ENCODE measurements at regions not wholly inside any gene's neighbourhood (a gene's known extent, or its start where the extent isn't known, plus 50 kb on each side); places are given as distances from the start of the nearest gene placed in this dataset.
A peak's percentile ranks its signal among the peaks of the same experiment; 100 is the strongest.

DNA sequence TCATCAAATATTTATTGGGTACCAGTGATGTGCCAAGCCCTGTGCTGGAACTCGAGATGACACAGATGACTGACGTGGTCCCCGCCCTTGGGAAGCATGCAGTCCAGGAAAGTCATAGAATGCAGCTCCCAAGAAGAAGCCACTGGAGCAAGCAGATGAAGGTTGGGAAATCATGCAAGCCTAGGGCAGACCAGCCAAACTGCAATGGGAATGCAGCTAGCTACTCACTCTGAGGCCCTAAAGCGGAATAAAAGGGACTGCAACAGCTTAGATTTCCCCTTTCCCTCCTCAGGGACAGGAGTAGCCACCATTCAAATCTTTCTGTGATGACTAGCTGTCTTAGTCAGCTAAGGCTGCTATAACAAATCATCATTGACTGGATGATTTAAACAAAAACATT is 152.2 kb downstream of the MAFB start:
- DNase-seq: no peak

DNA sequence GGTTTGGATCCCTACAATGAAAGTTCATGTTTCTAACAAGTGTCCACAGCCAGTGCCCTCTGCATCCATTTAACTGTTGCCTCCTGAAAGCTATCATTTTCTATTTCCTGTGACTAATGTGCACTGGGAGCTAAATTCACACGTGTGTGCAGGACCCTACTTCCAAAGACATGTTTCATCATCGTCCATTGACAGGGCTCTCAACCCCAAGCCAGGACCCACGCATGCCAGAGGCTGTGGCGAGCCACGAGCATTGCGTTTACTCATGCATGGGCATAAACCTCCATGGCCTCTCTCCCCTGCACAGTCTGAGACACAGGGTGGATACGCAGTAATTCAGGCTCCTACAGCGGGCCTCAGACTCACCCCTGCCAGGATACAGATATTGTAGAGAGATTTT is 153.2 kb downstream of the MAFB start:
- peak; percentile 14 for DNase-seq

DNA sequence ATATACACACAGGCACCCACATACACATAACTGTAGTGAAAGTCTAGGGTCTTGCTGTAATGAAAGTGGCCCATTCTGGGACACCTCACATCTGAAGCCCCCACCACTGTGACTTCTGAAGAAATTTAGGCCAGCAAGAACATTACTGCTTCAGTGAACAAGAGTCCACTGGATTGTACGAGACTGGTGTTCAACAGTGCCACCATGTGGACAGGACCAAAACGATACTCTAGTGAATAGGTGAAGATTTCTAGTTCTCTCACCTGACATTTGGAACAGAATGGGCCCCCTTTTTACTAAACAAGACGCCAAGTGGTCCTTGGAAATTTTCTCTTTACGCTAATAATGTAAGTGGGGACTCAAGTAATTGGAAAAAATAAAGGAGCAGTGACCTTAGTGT is 156.9 kb downstream of the MAFB start:
- no peak for DNase-seq

DNA sequence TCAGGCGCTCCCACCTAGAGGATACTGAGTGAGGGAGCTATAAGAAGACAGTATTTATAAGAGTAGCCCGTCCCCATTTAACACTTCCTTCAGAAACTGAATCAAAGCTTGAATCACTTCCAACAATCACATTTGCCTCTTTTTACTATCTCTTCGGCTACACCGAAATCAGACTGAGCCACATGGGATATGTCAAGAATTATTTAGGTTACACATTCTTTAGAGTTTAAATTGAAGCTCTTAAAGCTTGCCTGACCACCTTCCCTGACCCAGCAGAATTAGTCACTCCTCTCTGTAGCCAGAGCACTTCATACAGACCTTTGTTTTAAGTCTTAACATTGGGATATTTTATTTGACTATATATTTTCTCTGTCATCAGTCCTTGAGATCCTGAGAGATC is 163.7 kb downstream of the MAFB start:
- no peak for DNase-seq

DNA sequence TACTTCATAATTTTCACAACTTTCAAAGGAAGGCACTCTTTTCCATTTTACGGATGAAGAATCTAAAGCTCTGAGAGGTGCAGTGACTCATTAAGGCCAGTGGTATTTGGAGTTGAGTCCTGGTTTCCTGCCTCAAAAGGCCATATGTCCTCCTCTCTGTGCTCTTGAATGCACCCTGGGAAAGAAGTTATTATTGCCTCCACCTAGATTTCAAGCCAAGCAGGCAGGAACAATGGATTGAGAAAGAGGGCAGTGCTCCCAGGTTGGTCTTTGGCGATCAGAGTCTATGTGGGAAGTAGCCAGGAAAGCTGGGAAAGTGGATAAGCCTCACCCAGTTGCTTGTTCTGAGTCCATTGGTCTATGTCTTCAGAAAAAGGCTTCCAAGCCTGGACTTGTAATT is 165.0 kb downstream of the MAFB start:
- DNase-seq: no peak

DNA sequence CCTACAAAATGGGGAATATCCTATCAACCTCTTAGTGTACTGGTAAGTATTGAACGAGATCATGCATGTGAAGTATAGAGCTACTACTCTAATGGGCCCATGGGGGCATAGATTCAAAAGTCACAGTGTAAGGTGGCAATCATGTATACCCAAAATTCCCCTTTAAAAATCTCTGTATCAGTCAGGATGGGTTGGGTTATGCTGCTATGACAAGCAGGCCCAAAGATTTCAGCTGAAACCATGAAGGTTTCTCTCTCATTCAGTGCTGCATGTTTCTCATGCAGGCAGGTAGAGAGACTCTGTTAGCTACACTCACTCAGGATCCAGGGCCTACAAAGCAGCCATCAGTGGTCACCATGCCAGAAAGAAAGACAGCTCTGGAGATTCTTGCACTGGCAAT is 166.6 kb downstream of the MAFB start:
- no peak for DNase-seq

DNA sequence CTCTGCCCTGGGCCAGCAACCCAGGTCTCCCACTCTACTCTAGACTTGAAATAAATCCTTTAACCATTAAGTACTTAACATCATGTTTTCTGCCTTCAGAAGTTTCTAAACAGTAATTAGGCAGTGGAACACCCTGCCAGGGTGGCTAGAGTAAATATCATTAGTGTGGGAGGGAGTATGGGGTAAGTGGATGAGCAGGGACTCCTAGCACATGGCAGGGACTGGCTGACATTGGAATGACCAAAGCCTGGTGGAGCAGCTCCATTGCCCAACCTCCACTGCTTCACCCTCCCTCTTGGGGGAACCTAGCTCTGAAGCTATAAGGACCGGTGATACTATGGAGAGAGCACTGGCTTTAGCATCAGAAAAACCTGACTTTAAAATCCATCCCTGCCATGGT is 167.1 kb downstream of the MAFB start:
- DNase-seq: no peak

DNA sequence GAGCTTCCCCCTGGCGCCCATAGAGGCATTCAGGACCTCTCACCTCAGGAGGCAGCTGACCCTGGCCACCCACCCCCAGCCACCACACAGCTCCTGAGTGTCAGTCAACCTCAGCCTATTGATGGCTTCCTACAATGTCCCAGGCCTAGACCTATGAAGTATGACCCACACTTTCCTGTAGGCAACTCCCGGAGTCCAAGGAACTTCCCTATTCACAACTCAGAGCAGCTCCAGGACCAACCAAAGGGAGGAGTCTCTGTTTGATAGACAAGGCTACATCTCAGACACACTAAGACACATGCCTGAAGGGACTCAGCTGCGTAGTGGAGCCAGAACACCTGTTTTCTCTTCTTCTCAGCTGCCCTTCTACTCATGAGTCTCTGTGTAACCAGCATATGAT is 169.1 kb downstream of the MAFB start:
- no peak for DNase-seq

DNA sequence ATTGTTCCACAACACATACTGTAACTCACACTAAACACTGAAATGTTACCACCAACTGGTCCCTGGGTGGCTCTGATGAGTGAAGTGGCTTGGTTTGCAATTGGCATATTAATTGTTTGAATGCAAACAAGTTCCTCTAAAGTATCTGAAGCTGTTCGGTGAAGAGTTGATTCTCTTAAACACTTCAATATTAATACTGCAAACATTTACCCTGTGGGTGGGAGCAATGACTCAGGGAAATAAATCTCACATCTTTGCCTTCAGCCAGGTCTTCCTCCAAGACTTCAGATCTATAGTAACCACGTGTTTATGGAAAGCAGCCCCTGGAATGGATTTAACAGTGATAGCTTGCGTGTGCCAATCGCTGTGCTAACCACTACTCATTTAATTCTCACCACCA is 176.0 kb downstream of the MAFB start:
- DNase-seq: no peak

DNA sequence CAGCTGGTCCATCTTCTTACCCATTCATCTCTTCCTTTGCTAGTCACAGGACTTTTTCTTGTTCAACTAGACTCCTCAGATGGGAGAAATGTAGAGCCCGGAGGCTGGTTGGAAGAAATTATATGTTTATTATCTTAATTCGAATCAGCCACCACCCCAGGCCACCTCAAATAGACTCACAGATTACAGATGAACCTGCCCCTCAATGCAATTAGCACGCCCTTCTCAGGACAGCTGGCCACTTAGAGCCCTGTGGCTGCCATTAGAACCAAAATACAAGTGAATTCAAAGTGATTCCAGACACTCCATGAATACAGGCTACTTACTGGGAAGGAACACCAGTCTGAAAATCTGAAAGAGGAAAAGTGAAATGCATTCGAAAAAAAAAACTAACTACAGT is 176.4 kb downstream of the MAFB start:
- no peak for DNase-seq

DNA sequence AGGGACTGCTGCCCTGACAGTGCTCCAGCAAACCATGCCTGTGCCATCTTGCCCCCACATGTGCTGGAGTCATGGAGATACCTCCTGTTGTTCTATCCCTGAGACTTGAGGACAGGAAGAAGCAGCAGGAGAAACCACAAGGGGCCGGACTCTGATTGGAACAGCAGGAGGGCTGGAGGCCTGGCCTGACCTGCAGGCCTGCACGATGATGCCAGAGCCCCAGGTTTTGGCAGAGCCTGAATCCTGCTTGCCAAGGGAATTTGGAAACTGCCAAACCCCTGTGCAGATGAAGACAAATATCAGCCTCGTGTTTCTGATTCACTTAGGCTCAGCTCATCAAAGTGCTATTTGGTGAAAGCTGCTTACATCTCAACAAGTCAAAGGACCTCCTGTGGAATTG is 177.6 kb downstream of the MAFB start:
- no peak for DNase-seq

DNA sequence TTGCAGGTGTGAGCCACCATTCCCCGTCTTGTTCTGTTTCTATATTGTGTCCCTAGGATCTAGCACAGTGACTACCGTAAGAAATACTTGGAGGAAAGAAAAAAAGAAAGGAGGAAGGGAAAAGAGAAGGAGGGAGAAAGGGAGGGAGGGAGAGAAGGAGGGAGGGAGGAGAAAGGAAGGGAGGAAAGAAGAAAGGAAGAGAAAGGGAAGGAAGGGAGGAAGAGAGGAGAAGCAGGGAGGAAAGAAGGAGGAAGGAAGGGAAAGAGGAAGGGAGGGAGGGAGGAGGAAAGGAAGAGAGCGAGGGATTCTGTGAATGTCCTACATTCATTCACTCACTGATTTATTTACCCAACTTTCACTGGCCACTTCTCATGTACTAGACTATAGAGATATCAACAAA is 178.4 kb downstream of the MAFB start:
- no peak for DNase-seq

DNA sequence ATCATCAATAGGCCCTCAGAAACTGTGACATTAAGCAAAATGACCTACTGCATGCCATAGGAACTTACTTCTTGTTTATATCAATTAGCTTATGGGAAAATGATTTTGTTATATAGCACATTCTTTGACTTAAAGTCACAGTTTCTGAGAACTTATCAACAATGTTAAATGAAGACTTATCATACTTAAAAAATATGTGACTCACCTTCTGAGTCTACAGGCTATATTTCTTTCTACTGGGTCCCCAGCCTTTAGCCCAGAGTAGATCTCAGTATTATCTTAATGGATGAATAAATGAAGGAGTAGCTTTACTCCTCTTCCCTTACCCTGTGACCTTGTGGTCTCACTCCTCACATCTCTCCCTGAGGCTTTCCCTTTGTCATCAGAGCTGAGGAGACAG is 180.2 kb downstream of the MAFB start:
- no peak for DNase-seq

DNA sequence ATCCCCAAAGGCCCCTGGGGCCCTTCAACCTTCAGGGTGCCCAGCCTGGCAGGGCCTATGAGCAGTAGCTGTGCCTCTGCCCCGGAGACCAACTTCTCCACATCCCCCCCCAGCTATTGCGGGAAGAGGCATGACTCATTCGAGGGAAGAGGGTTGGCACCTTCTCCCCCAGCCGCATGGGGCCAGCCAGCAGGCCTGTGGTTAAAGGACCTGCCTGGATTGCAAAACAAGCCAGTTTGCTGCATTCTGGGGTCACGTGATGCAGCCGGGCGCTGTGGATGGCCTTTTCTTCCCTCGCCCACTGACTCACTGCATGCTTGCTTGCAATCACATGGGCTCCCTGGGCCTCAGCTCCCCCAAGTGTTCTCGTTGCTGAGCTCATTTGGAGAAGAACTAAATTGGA is 182.5 kb downstream of the MAFB start:
- DNase-seq: peak; percentile 91

DNA sequence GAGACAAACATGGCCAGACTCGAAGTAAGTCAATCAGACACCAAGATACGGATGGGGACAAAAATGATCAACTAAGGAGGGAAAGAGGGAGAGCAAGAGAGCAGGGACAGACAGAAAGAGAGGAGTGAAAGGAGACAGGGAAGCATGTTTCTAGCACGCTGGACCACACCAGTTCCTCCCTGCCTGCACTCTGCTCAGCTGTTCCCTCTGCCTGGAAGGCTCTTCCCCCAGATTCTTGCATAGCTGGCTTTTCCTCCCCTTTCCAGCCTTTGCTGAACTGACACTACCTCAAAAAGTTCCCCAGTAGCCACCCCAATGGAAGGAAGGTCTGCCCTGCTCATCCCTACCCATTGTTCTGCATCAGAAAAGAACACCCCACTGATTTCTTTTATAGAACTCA is 185.9 kb downstream of the MAFB start:
- DNase-seq: no peak

DNA sequence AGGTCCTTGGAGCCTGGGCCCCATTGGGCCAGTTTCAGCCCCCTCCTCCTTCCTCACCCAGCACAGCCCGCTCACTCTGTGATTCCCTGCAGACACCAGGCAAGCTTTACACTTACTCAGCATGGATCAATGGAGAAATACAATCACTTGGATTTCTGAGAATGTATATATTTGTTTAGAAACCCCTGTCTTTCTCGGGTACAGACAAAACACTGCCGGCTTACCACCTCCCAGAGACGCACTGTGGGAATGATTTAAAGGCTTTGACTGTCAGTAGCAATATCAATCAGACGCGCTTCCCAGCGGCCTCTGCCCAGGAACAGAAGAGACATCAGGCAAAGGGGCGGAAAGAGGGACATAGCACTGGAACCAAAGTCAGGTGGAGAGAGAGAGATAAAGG is 186.5 kb downstream of the MAFB start:
- no peak for DNase-seq

DNA sequence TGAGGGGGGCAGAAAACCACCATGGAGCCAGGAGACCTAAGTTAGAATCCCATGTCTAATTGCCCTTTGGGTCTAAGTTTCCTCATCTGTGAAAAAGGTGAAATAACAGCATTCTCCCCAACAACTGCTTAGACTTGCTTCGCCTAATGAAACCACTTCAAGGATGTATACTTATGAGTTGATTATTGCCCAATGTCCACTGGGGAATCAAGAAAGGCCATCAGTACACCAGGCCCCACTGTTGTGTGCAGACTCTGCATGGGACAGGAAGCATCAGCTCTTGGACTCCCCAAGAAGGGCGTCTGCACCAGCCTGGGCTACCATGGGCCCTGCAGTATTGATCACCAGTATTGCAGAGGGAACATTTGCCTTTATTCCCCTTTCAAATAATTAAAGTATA is 189.6 kb downstream of the MAFB start:
- no peak for DNase-seq

DNA sequence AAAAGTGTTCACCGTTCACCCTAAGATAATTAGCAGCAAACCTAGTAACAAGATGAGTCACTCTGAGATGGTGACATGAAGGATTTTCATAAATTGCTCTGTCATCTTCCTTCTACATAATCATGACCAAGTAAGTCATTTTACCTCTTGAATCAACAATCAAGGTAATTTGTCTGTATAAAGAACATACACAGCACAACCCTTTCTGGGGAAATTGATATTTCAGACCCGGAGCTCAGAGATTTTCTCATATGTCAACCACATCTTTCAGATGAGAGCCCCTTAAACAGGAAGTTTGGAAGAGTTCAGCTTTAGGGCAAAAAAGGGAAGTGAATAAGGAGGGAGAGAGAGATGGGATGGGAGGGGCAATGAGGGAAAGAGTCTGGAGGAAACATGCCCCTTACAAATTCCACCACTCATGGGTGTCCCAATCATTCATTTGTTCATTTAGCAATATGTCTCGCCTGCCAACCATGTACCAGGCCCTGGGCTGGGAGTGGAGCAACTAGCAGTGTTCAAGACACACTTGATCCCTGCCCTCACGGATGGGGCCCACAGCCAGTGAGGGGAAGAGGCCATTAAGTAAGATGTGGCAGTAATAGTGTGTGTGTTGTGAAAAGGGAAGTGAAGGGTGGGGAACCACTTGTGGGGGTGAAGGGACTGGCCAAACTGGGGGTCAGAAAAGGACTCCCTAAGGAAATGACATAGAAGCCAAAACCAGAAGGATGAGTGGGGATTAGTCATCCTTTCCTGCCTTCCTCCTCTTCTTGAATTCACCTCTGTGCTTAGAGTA is 190.9 kb downstream of the MAFB start:
- peak; percentile 36 for DNase-seq

DNA sequence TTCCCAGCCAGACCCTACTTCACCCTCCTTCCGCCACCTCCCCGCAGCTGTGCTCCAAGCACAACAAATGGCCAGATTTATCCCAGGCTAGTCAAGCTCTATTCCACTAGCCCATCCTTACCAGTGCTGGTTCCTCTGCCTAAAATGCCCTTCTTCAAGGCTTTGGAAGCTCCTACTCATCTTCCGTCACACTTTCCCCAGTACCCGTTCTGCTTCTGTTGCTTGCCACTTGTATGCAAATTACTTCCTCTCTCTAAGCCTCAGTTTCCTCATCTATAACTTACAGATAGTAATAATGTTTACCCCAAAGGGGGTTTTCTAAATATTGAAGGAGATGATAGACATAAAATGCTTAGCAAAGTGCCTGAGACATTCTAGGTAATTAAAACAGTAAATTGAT is 193.1 kb downstream of the MAFB start:
- no peak for DNase-seq

DNA sequence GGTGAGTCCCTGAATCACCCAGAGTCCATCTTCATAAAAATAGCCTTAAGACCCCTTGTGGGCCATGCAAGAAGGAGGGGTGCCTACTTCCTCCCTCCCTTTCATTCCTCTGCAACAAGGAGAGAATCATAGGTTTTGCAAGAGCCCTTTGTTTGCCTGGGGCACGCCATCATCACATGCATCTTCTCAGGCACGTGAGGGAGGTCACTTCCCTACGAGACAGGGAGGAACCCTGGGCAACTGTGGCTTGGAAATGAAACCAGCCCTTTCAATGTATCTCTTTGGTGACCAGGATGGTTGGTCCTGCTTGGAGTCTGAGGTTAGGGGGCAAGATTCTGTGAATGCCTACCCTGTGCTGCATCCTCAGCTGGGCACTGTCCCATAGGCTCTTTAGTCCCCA is 194.8 kb downstream of the MAFB start:
- DNase-seq: no peak

DNA sequence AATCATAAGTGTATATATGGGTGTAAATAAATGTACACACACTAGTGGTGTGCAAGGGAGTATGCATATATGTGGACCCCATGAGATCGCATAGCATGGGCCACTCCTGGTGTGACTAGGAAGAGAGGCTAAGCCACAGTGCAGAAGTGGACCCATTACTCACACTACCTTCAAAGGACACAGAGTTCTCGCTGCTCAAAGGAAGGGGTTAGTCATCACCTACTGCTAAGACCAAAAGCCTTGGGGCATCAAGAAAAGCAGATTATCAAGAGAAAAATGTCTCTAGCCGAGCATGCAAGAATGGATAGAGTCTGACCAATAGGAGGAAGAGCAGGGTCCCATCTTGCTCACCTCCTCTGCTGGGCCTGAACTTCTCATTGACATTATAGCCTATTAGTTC is 195.5 kb downstream of the MAFB start:
- DNase-seq: peak; percentile 45

DNA sequence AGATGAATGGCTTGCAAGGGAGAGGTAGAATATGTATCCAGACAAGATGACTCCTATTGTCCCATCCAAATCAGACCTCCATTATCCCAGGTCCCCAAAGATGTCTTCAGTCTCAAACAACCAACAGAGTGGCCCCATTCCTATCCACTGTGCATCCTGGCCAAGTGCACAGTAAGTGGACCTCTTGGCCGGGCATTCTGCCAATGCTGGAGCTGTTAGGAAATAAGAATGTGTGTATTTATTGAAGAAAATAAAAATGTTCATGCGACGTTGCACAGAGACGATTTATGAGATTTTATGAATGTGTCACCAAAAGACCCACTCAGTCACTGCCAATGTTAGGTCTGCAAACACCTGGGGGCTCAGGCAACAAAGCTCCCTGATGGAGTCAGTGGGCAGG is 196.0 kb downstream of the MAFB start:
- DNase-seq: peak; percentile 10

DNA sequence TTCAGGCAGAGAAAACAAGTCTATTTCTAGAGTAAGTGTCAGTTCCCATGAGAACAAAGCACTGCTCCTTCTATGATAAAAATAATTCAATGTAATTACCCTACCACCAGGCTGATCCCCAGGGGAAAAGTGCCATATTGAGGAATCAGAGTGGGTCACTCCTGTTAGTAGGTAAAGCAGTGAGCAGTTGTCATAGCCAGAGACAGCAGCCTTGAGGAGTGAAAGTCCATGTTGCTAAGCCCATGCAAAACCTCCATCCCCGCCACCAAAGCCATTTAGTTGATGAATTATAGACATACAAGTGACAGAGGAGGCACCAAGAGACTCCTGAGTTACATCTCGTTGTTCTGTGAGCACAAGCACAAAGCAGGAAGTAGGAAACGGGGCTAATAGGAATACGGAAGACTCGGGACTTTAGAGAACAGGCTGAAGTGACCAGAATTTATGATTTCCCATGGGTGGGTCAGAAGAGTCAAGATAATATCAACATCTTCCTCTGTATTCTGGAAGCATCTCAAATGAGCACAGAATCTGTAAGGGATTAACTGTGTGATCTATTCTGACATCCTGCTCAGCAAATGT is 197.9 kb downstream of the MAFB start:
- DNase-seq: no peak

DNA sequence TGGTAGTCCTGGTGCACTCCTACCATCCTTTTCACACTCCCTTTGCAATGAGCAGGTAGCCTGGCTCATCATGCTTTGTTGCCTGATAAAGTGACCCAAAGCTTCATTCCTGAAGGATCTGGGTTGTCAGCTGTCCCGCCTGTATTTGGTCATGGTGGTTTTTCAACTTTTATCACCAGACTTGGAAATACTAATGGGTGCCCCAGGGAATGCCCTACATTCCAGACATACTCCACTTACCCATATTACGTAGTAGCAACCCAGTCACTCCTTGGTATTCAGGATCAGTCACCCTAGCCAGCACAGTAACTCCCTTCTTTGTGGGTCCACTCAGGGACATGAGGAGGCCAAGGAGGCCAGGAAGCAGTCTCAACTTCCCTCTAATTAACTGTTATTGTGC is 199.2 kb downstream of the MAFB start:
- DNase-seq: peak; percentile 51

DNA sequence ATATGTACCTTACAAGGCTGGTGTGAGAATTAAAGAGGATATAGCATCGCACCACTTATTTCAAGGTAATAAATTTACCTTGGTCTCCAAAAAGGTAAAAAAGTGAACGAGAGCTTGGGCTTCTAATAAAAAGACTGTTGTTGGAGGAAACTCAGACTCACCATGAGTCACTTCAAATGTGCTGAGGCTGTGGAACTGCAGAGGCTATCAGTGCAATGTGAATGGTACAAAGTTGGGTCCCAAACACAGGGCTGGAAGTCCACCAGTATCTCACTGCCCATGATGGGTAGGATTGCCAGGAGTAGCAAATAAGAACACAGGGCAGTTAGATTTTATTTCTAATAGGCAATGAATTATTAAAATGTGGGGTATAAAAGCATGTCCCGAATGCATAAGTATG is 200.6 kb downstream of the MAFB start:
- DNase-seq: no peak
